Stimulated activated naive CD4-positive, alpha-beta T cell treated with Interleukin-2 at 50 U/mL for 16 hours (primary cell): ENCODE measurements at regions not wholly inside any gene's neighbourhood (a gene's known extent, or its start where the extent isn't known, plus 50 kb on each side); places are given as distances from the start of the nearest gene placed in this dataset.
"Not testable (repeated sequence)": the region's sequence is repeated elsewhere in the genome, so short reads cannot be mapped to it uniquely, and the experiment has no call there.

Source experiments
- DNase-seq: peaks from one replicate; lab custom pipeline; 2025; lab: John Stamatoyannopoulos, UW

GRCh38 chr5:99059685-99060084, 130.9 kb upstream of the CHD1 start:
- no peak for DNase-seq

GRCh38 chr5:99058466-99058865, 129.7 kb upstream of the CHD1 start:
- no peak for DNase-seq

DNA sequence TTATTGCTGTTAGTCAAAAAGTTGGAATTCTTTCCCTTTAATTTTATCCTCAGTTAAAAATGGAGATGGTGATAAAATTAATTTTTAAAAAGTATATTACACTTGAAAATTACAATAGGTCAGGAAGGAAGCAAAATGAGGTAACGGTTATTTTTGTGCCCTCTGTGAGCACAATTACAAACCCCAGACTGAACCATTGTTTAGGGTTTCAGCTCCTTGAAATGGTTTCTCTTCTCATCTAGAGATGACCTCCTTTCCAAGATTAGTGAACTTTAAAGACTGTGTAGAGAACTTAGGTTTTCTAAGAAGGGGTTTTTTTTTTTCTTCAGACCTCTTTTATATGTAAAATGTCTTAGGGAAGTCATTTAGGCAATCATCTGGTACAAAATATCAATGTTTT, 126.2 kb upstream of the CHD1 start:
- DNase-seq, result no peak

DNA sequence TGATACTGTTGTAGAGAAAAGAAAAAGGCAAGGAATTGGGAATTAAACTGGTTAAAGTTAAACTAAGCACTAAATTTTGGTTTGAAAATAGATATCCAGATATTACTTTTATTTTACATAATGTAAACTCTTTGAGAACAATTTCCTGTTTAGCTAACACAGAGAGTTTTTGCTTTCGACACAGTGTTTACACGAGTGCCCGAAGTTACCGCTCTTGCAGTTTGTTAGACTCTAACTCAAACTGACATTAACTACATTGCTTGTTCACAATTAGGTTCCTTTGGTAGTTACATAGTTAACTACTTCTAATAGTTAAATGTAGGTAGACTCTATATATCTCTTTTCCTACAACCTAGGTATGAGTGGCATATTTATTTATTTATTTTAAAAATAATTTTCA, 117.1 kb upstream of the CHD1 start:
- no peak for DNase-seq

- DNase-seq, result not testable (repeated sequence)
Measured at GRCh38 chr5:99043257-99043656, 114.5 kb upstream of the CHD1 start.

DNA sequence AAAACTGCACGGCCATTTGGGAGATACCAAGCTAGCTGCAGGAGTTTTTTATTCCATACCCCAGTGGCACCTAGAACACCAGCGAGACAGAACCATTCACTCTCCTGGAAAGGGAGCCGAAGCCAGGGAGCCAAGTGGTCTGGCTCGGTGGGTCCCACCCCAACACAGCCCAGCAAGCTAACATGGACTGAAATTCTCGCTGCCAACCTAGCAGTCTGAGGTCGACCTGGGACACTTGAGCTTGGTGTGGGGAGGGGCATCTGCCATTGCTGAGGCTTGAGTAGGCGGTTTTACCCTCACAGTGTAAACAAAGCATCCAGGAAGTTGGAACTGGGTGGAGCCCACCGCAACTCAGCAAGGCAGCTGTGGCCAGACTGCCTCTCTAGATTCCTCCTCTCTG, 108.9 kb upstream of the CHD1 start:
- DNase-seq, result peak; percentile 15

DNA sequence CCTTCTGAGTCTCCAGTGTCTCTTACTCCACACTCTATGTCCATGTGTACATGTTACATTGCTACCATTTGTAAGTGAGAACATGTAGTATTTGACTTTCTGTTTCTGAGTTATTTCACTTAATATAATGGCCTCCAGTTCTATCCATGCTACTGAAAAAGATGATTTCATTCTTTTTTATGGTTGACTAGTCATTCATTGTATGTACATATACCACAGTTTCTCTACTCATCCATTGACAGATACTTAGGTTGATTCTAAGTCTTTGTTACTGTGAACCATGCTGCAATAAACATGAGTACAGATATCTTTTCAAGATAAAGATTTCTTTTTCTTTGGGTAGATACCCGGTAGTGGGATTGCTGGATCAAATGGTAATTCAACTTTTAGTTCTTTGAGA, 107.1 kb upstream of the CHD1 start:
- DNase-seq, result no peak

- no peak for DNase-seq
Measured at GRCh38 chr5:99034336-99034735, 105.5 kb upstream of the CHD1 start.

- no peak for DNase-seq
Measured at GRCh38 chr5:99033014-99033900, 104.5 kb upstream of the CHD1 start.

- no peak for DNase-seq
Measured at GRCh38 chr5:99032234-99033013, 103.6 kb upstream of the CHD1 start.

- no peak for DNase-seq
Measured at GRCh38 chr5:99030906-99031440, 102.2 kb upstream of the CHD1 start.

DNA sequence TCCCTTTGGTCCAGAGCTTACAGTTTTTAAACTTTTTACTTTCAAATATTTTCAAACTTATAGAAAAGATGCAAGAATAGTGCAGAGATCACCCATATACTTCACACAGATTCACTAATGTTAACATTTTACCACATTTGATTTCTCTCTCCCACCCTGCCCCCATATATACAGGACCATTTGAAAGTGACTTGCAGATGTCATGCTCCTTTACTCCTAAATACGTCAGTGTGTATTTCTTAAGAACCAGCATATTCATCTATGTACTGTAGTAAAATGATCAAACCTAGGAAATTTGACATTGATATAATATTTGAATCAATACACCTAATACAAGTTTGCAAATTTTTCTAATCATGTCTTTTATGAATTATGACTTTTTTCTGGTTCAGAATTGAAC, 100.4 kb upstream of the CHD1 start:
- DNase-seq, result no peak

DNA sequence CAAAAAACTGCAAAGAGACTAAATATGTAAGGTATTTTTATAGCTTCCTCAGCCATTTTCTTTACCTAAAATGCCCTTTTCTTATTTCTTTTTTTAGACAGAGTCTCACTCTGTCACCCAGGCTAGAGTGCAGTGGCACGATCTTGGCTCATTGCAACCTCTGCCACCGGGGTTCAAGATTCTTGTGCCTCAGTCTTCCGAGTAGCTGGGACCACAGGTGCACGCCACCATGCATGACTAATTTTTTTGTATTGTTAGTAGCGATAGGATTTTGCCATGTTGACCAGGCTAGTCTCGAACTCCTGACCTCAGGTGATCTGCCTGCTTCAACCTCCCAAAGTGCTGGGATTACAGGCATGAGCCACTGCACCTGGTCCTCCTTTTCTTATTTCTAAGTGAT, 99.4 kb upstream of the CHD1 start:
- DNase-seq, result not testable (repeated sequence)

GRCh38 chr5:99025298-99026045, 96.7 kb upstream of the CHD1 start:
- DNase-seq, result no peak

GRCh38 chr5:99023330-99023729, 94.5 kb upstream of the CHD1 start:
- no peak for DNase-seq

GRCh38 chr5:99022250-99022649, 93.4 kb upstream of the CHD1 start:
- no peak for DNase-seq

- DNase-seq, result no peak
Measured at GRCh38 chr5:99020698-99021048, 91.9 kb upstream of the CHD1 start.

GRCh38 chr5:99019812-99020697, 91.2 kb upstream of the CHD1 start:
- DNase-seq, result no peak

GRCh38 chr5:99019254-99019653, 90.4 kb upstream of the CHD1 start:
- no peak for DNase-seq

GRCh38 chr5:99010294-99010693, 81.5 kb upstream of the CHD1 start:
- DNase-seq, result no peak

DNA sequence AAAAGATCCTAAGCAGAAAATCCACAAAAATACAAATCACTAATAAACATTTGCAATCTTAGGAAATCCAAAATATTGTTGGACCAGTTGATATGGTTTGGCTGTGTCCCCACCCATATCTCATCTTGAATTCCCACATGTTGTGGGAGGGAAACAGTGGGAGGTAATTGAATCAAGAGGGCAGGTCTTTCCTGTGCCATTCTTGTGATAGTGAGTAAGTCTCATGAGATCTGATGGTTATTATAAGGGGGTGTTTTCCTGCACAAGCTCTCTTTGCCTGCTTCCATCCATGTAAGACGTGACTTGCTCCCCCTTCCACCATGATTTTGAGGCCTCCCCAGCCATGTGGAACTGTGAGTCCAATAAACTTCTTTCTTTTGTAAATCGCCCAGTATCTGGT, 79.2 kb upstream of the CHD1 start:
- DNase-seq, result not testable (repeated sequence)
